T-cell (primary cell): ENCODE measurements at regions not wholly inside any gene's neighbourhood (a gene's known extent, or its start where the extent isn't known, plus 50 kb on each side); places are given as distances from the start of the nearest gene placed in this dataset.

Experiments
- ATAC-seq, 4 experiments: fragments of 200-7000 bp in 3 of 4; fragments of 150-1000 bp in 1 of 4; cut with Tn5 transposase; replicated peaks in 1 of 4; 1 replicate in 3 of 4; 2 replicates in 1 of 4; pipeline ENCODE4 v1.10.0; 2021; ENCODE audit warnings: moderate library complexity in 3 of 4, mild to moderate bottlenecking in 2 of 4, moderate number of reproducible peaks in 1 of 4
- CTCF ChIA-PET, 2 donors: fragments of 300-600 bp; sonication (Branson Sonifier 250); formaldehyde crosslinking; loops; one replicate each; lab custom pipeline; 2022; ENCODE audit warnings: antibody characterized with exemption in 2 of 2; lab: Charles Lee
- POLR2A ChIA-PET, 2 donors: fragments of 300-600 bp; sonication (Branson Sonifier 250); formaldehyde crosslinking; loops; one replicate each; lab custom pipeline; 2022; ENCODE audit warnings: antibody characterized with exemption in 2 of 2; lab: Charles Lee
- DNase-seq, 35 experiments: peaks; one replicate each; pipeline versions ENCODE4 v3.0.0 to v3.0.0-alpha.2; 2013 to 2023
- H3K27ac ChIP-seq: one replicate; pipeline ENCODE4 v1.5.1; 2013; ENCODE audit warnings: low read length
- H3K27me3 ChIP-seq, 2 experiments: replicated peaks in 1 of 2; 1 replicate in 1 of 2; 2 replicates in 1 of 2; pipeline versions ENCODE4 v1.6.1 to v1.7.0; 2013; ENCODE audit warnings: low read length in 1 of 2, mixed read lengths in 1 of 2; ENCODE audit not compliant: control insufficient read depth in 2 of 2, insufficient read depth in 2 of 2; ENCODE audit errors: extremely low read depth in 1 of 2
- H3K36me3 ChIP-seq, 2 donors: 1 replicate in 1 of 2; 2 replicates in 1 of 2; pipeline versions ENCODE4 v1.6.1 to v1.7.0; 2013; ENCODE audit warnings: low read length in 1 of 2; ENCODE audit not compliant: control insufficient read depth in 2 of 2, insufficient read depth in 1 of 2; ENCODE audit errors: extremely low read depth in 1 of 2
- H3K4me1 ChIP-seq, 2 experiments: 1 replicate in 1 of 2; 2 replicates in 1 of 2; pipeline versions ENCODE4 v1.6.1 to v1.7.0; 2013; ENCODE audit warnings: low read length in 2 of 2, mixed read lengths in 1 of 2; ENCODE audit not compliant: insufficient read depth in 2 of 2, control insufficient read depth in 1 of 2; ENCODE audit errors: extremely low read depth in 1 of 2
- H3K4me3 ChIP-seq, 2 donors: 1 replicate in 1 of 2; 2 replicates in 1 of 2; pipeline versions ENCODE4 v1.5.1 to v1.7.0; 2013; ENCODE audit warnings: mild to moderate bottlenecking in 2 of 2, low read length in 1 of 2, moderate library complexity in 1 of 2; ENCODE audit not compliant: control insufficient read depth in 1 of 2; ENCODE audit errors: extremely low read depth in 1 of 2
- H3K9me3 ChIP-seq: 2 replicates; pipeline ENCODE4 v1.7.0; 2013
- H3K27ac Mint-ChIP-seq, 2 donors: one replicate each; pipeline ENCODE4 v1.8.0; 2020 to 2021; ENCODE audit warnings: mild to moderate bottlenecking in 2 of 2, mixed read lengths in 2 of 2
- H3K27me3 Mint-ChIP-seq, 2 donors: one replicate each; pipeline ENCODE4 v1.8.0; 2021 to 2022; ENCODE audit warnings: mixed read lengths in 2 of 2
- H3K36me3 Mint-ChIP-seq: one replicate; pipeline ENCODE4 v1.8.0; 2021; ENCODE audit warnings: mixed read lengths
- H3K4me1 Mint-ChIP-seq, 3 donors: one replicate each; pipeline ENCODE4 v1.8.0; 2020 to 2022; ENCODE audit warnings: mixed read lengths in 3 of 3, mild to moderate bottlenecking in 1 of 3
- H3K4me3 Mint-ChIP-seq, 3 donors: one replicate each; pipeline ENCODE4 v1.8.0; 2020 to 2022; ENCODE audit warnings: mild to moderate bottlenecking in 3 of 3, mixed read lengths in 3 of 3, moderate library complexity in 3 of 3
- H3K9me3 Mint-ChIP-seq, 3 donors: one replicate each; pipeline ENCODE4 v1.8.0; 2020 to 2022; ENCODE audit warnings: mixed read lengths in 3 of 3
- WGBS: methylation state at CpG from one replicate; pipeline ENCODE4 v1.1.5; 2013; ENCODE audit warnings: missing lambda C conversion rate; ENCODE audit not compliant: insufficient coverage; 5-methylcytosine and 5-hydroxymethylcytosine counted together

DNA sequence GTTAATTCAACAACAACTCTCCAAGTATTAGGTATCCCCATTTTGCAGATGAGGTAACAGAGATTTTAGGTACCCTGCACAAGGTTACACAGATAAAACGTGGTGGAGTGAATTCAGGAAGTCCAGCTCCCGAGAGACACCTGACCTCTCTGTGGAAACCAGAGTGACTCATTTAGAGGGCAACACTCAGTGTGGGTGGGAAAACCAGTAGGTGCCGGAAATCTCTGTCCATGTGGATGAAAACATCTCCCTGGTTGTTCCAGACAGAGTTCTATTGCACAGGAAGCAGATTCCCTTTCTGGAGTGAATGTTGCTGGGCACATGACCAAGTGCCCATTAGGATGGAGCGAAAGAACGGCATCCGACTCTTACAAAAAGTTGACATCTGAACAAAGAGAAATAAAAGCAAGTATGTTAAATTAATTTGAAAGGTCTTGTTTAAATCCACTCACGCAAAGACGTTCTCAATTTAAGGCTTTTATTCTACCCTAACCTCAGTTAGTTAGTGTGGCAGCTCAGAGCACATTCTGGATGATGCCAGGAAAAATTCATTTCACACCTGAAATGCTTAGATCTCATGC, 391.9 kb upstream of the WWC1 start:
- ChIA-PET POLR2A (no interaction called here), CTCF (no interaction called here)
- no peak overlapping the region for H3K4me3 Mint-ChIP-seq
- no peaks in the 10 kb centered on the region for H3K4me1 Mint-ChIP-seq
- H3K27ac ChIP-seq: no peak overlapping the region
- ATAC-seq (no peak), DNase-seq (no peak)
- H3K36me3 Mint-ChIP-seq: no peaks in the 10 kb centered on the region
- H3K4me1 ChIP-seq: no peaks in the 10 kb centered on the region
- no peaks in the 10 kb centered on the region for H3K27me3 ChIP-seq
- H3K4me3 ChIP-seq: no peak overlapping the region
- 61% methylated on average over 3 of the region's 8 CpGs for whole genome bisulfite sequencing
- peaks cover 0 to 3% of the 10 kb centered on the region in 2 donors for H3K27me3 Mint-ChIP-seq
- H3K9me3 ChIP-seq: no peaks in the 10 kb centered on the region
- H3K36me3 ChIP-seq: no peaks in the 10 kb centered on the region
- H3K27ac Mint-ChIP-seq: no peak overlapping the region
- peaks cover 0 to 16% (median 0%) of the 10 kb centered on the region in 3 donors for H3K9me3 Mint-ChIP-seq

DNA sequence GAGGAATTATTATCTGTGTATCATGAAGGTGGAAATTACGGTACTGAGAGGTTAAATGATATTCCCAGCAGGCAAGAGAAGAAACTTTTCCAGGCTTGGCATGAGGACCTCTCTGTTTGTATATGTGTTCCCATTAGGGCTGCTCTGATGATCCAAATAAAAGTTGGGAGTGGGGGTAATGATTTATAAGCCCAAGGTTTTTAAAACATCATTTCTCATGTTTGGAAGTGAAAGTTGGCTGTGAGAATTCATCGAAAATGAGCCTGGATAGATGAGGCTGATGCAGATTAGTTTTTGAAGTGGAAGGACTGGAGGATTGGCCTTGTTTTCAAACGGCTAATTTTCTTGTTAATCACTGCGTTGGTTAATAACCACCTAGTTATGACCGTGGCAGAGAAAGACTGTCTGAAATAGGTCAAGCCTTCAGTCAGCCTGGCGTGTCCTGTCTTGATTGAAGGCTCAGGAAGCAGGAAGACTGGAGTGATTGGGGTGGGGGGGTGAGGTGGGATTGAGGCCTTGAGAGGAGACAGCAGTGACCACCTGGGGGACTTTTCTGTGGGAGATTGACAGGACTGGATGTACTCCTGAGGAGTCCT, 391.0 kb upstream of the WWC1 start:
- POLR2A ChIA-PET: no interaction called here
- H3K4me1 ChIP-seq: no peaks in the 10 kb centered on the region

DNA sequence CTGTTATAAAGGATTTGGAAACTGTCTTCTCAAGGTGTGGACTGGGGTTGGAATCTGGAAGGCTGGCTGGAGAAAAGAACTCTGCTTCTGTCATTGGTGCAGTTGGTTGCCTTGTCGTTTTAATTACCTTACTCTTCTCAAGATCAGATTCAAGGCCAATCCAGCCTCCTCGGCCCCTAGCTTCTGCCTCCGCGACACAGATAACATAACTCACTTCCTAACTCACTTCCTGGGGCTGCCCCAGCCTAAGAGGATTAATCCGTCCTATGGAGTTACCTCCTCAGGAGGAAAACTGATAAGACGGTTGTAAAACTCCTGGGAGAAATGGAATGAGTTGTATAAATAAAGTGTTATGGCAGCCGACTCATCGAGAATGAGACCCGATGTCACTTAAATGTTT, 389.1 kb upstream of the WWC1 start:
- Histone ChIP-seq H3K27me3 (no peaks in the 10 kb centered on the region), H3K4me3 (no peak overlapping the region), H3K36me3 (no peaks in the 10 kb centered on the region), H3K27ac (no peak overlapping the region), H3K4me1 (no peaks in the 10 kb centered on the region), H3K9me3 (no peaks in the 10 kb centered on the region)
- Mint-ChIP-seq H3K27ac (no peak overlapping the region), H3K4me1 (no peaks in the 10 kb centered on the region), H3K4me3 (no peak overlapping the region), H3K27me3 (peaks cover 0 to 3% of the 10 kb centered on the region in 2 donors), H3K9me3 (peaks cover 0 to 16% (median 0%) of the 10 kb centered on the region in 3 donors), H3K36me3 (no peaks in the 10 kb centered on the region)
- ATAC-seq (no peak), DNase-seq (no peak)
- CTCF ChIA-PET: no interaction called here
- 0% methylated on average over 1 of the region's 9 CpGs for WGBS
- POLR2A ChIA-PET: no interaction called here

More for the DNA sequence above, 391.0 kb upstream of the WWC1 start:
- H3K36me3 Mint-ChIP-seq: no peaks in the 10 kb centered on the region
- no peak overlapping the region for H3K4me3 ChIP-seq
- H3K9me3 ChIP-seq: no peaks in the 10 kb centered on the region
- WGBS: 77% methylated on average over 6 of the region's 6 CpGs
- peaks cover 0 to 3% of the 10 kb centered on the region in 2 donors for H3K27me3 Mint-ChIP-seq
- H3K27ac Mint-ChIP-seq: no peak overlapping the region
- H3K27me3 ChIP-seq: no peaks in the 10 kb centered on the region
- CTCF ChIA-PET: no interaction called here
- ATAC-seq (no peak), DNase-seq (no peak)
- no peaks in the 10 kb centered on the region for H3K36me3 ChIP-seq
- no peaks in the 10 kb centered on the region for H3K4me1 Mint-ChIP-seq
- H3K9me3 Mint-ChIP-seq: peaks cover 0 to 23% (median 0%) of the 10 kb centered on the region in 3 donors
- H3K27ac ChIP-seq: no peak overlapping the region
- H3K4me3 Mint-ChIP-seq: no peak overlapping the region

DNA sequence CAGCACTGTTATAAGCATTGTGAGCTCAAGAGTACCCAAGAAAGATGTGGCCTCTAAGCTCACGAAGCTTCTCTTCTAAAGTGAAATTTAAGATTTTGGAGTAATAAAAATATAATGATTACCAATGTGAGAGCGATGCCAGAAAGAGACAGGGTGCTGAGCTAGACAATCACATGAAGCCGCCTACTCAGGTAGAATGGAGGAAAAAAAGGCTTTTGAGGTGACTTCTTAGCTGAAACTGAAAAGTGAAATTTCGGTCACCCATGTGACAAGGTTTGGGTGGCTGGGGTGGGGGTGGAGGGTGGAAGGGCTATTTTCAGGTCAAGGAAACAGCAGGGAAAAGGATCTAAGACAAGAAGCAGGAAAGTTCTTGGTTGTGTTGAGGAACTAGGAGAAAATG, 388.2 kb upstream of the WWC1 start:
- ATAC-seq (no peak), DNase-seq (no peak)
- no peak overlapping the region for H3K4me3 ChIP-seq
- 83% methylated on average over 1 of the region's 4 CpGs for WGBS
- ChIA-PET POLR2A (interaction anchor here in 1 of 2 donors (0.5 kb wide), 1 partner anchor 361 kb away, joined by 3 read pairs; no protein-coding TSS in a partner anchor), CTCF (interaction anchor here in 1 of 2 donors (0.6 kb wide), 1 partner anchor 121 kb away, joined by 4 read pairs; no protein-coding TSS in a partner anchor)
- H3K9me3 ChIP-seq: no peaks in the 10 kb centered on the region
- Mint-ChIP-seq H3K4me3 (no peak overlapping the region), H3K36me3 (no peaks in the 10 kb centered on the region), H3K4me1 (no peaks in the 10 kb centered on the region), H3K9me3 (peaks cover 0 to 16% (median 0%) of the 10 kb centered on the region in 3 donors), H3K27ac (no peak overlapping the region), H3K27me3 (peaks cover 0 to 3% of the 10 kb centered on the region in 2 donors)
- H3K27ac ChIP-seq: no peak overlapping the region
- no peaks in the 10 kb centered on the region for H3K27me3 ChIP-seq
- no peaks in the 10 kb centered on the region for H3K4me1 ChIP-seq
- no peaks in the 10 kb centered on the region for H3K36me3 ChIP-seq

DNA sequence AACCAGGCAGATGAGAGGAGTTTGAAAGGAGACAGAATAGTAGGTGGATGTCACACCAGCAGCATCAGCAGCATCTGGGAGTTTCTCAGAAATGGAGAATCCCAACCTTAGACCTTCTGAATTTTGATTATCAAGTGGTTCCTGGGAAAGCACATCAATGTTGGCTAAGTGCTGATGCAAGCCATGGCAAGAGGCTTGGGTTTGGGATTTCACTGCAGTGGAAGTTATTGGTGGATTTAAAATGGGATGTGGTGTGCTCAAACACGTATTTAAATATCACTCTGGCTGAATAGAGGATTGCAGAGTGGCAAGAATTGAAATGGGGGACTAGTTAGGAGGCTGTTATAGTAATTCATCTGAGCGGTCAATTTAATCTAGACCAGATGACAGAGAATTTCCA, 387.8 kb upstream of the WWC1 start:
- ChIA-PET CTCF (no interaction called here), POLR2A (no interaction called here)

DNA sequence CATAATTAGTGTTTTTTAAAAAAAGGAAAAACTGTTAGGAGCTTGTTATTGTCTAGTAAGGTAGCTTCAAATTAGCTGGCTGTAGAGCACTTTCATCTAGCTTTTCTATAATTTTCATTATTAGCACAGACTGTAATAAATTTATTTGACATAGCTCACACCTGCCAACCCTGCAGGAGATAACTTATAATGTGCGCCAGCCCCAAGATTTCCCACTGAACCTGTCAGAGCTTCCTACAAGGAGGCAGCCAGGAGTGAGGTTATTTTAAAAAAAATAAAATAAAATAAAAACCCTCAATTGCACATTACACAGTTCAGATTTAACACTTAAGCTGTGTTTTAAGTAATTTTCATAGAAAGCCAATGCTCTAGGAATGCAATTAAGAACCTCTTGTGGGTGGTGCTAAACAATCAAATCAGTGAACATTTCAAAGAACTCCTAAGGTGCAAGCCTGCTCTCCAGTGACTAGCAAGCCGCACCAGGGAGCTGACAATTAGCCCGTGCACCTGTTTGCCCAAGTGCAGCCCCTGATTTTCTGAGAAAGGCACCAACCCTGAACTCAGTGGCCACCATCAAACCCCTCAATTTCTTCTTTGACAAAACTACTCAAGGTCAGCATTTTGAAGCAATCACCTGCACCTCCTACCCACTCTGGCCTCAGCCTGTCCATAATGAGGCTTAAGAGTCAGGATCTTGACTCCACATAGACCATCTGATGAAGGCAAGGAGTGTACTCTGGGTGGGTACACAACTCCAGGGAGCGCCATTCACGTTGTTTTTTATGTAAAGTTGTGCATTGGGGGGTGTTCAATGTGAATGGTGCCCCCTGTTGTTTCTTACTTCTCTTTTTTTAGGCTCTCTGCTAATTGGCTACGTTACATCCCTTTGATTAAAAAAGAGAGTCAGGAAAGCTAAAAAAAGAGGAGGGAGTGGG, 385.3 kb upstream of the WWC1 start:
- Histone ChIP-seq H3K27ac (no peak overlapping the region), H3K4me3 (no peak overlapping the region), H3K36me3 (no peaks in the 10 kb centered on the region), H3K9me3 (no peaks in the 10 kb centered on the region), H3K27me3 (no peaks in the 10 kb centered on the region), H3K4me1 (no peaks in the 10 kb centered on the region)
- ChIA-PET CTCF (no interaction called here), POLR2A (no interaction called here)
- no peak for ATAC-seq
- no peaks in the 10 kb centered on the region for H3K36me3 Mint-ChIP-seq
- H3K4me3 Mint-ChIP-seq: no peak overlapping the region
- DNase-seq: no peak
- H3K9me3 Mint-ChIP-seq: peaks cover 0 to 7% (median 0%) of the 10 kb centered on the region in 3 donors
- no peaks in the 10 kb centered on the region for H3K4me1 Mint-ChIP-seq
- peaks cover 0 to 3% of the 10 kb centered on the region in 2 donors for H3K27me3 Mint-ChIP-seq
- WGBS: 73% methylated on average over 4 of the region's 6 CpGs
- H3K27ac Mint-ChIP-seq: no peak overlapping the region

More for the DNA sequence above, 387.8 kb upstream of the WWC1 start:
- Mint-ChIP-seq H3K27me3 (peaks cover 0 to 3% of the 10 kb centered on the region in 2 donors), H3K4me3 (no peak overlapping the region), H3K27ac (no peak overlapping the region), H3K36me3 (no peaks in the 10 kb centered on the region), H3K4me1 (no peaks in the 10 kb centered on the region), H3K9me3 (peaks cover 0 to 12% (median 0%) of the 10 kb centered on the region in 3 donors)
- Histone ChIP-seq H3K27ac (no peak overlapping the region), H3K9me3 (no peaks in the 10 kb centered on the region), H3K4me1 (no peaks in the 10 kb centered on the region), H3K27me3 (no peaks in the 10 kb centered on the region), H3K36me3 (no peaks in the 10 kb centered on the region), H3K4me3 (no peak overlapping the region)
- ATAC-seq: no peak
- no peak for DNase-seq
- whole genome bisulfite sequencing: 53% methylated on average over 2 of the region's 2 CpGs
